DMS53 (cell line): ENCODE measurements at regions not wholly inside any gene's neighbourhood (a gene's known extent, or its start where the extent isn't known, plus 50 kb on each side); places are given as distances from the start of the nearest gene placed in this dataset.
"Not testable (repeated sequence)": the region's sequence is repeated elsewhere in the genome, so short reads cannot be mapped to it uniquely, and the experiment has no call there.

Source experiments
- DNase-seq: peaks from one replicate; lab custom pipeline; 2025; lab: John Stamatoyannopoulos, UW

DNA sequence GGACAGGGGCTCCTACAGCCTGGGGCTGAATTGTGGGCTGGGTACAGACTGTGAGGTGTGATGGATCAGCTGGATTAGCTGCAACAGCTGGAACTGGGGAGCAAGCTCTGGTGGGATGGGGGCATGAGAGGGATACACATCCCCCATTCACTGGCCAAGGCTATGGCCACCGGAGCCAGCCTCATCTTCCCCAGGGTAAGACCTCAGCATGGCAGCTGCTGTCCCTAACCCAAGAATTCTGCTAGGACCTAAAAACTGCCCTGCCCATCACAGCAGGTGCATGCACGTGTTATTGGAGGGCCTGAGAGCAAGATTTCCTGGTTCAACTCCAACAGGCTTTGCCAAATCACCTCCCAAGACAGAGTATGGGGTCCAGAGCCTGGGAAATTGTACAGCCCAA lies 258.6 kb upstream of the AGTR2 start:
- no peak for DNase-seq

DNA sequence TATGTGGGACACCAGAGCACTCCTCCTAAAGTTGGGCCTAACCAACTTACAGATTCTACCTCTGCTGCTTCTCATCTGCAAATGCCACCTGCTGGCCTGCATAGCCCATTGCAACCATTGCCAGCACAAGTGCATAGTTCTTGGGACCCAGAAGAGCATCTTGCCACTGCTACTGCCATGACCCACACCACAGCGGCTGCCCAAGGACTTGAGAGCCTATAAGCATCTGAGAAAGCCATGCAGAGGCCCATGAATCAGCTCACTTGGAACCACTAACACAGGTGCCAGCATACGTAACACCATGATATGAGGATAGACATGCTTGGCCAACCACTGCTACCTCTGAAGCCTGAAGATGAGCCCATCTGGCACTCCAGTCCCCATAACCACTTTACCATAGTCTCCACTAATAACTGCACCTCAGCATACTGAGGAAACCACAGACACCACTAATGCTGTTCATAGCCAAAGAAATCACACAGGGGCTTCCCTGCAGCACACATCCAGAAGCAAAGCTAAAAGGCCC lies 258.1 kb upstream of the AGTR2 start:
- peak; percentile 26 for DNase-seq

DNA sequence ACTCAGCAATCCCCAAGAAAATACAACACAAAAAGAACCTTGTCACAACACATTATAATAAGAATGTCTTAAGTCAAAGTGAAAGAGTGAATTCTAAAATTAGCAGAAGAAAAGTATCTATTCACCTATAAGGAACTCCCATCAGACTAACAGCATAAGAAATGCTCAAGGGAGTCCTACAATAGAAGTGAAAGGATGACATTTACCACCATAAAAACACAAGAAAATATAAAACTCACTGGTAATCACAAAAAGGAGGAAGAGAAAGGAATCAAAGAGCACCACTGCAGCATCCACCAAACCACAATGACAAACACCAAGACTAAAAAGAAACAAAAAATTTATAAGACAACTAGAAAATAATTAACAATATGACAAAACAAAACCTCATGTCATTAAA lies 257.0 kb upstream of the AGTR2 start:
- no peak for DNase-seq

DNA sequence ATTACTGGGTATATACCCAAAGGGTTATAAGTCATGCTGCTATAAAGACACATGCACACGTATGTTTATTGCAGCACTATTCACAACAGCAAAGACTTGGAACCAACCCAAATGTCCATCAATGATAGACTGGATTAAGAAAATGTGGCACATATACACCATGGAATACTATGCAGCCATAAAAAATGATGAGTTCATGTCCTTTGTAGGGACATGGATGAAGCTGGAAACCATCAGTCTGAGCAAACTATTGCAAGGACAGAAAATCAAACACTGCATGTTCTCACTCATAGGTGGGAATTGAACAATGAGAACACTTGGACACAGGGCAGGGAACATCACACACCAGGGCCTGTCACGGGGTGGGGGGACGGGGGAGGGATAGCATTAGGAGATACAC lies 254.9 kb upstream of the AGTR2 start:
- not testable (repeated sequence) for DNase-seq

DNA sequence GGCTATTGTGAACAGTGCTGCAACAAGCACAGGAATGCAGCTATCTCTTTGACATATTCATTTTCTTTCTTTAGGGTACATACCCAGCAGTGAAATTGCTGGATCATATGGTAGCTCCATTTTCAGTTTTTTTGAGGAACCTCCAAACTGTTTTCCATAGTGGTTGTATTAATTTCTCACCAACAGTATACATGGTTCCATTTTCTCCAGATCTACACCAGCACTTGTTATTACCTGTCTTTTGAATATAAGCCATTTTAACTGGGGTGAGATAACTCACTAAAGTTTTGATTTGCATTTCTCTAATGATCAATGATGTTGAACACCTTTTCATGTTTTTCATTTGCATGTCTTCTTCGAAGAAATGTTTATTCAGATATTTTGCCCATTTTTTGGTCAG lies 241.1 kb upstream of the AGTR2 start:
- DNase-seq, result no peak

DNA sequence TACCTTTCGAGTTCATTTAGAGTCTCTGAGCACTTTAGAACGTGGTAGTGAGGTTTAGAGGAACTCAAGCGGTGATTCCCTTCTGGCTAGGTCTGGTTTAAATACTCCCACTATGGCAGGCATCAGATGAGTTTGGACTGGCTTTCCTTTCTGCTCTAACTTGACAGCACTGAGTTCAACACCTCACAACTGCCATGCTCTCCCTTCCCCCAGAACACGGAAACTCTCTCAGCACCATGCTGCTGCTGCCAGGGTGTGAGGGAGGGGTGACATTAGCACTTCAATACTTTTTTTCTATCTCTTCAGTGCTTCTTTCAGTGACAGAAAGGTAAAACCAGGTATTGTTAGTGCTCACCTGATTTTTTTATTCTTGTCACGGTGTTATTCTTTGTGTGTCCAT lies 234.5 kb upstream of the AGTR2 start:
- no peak for DNase-seq

DNA sequence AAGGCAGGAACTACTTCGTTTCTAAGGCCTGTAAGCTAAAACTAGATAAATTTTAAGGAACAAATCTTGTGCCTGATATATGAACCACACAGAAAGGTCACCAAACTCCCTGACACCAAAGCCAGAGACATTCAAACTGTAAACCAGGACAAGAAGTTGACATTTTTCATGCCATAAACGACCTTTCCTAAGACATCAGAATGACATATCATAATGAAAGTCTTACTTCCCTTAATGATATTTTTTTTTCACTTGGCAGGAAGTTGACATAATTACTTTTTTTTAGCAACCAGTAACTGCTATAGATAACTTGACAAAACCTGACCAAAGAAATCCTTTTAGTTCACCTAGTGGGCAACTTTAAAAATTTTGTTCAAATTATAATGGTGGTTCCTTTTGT lies 231.5 kb upstream of the AGTR2 start:
- DNase-seq, result no peak

DNA sequence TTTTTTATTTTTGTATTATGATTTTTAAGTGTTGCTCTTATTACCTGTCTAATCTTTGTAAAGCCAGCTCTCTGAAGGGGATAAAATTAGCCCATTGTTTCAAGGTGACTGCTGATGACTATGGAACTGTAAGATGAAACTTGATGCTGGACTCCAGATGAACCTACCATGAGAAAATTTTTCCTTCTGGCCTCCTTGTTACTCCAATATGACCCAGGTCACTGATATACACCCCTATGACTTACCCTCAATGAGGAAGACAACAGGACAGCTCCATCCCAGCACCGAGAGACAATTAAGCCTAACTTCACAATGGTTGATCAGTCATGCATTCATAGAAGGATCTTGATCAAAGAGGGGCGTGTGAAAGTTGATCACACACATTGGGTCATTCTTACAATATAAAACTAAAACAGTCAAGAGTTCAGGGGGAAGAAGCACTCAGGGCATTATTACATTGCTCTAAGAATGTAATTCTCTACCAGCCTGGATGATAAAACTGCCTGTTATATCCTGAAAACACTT lies 230.8 kb upstream of the AGTR2 start:
- DNase-seq, result no peak

DNA sequence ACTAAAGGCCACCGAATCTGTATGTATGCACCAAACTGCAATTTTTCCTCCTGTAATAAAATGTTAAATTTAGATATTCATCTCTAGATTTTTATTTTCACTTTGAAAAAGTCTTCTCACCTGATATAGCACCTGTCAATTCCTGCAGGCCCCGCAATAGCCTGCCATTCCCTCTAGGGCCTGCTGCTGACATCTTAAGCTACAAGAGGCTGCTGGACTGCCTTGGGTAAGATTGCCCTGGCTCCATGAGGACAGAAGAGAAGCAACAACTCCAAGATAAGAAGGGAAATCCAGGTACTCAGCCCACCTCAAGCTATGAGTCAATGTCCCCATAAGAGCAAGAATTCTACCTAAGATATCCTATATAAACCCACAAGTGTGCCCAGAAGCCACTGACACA lies 230.2 kb upstream of the AGTR2 start:
- DNase-seq, result peak; percentile 64

DNA sequence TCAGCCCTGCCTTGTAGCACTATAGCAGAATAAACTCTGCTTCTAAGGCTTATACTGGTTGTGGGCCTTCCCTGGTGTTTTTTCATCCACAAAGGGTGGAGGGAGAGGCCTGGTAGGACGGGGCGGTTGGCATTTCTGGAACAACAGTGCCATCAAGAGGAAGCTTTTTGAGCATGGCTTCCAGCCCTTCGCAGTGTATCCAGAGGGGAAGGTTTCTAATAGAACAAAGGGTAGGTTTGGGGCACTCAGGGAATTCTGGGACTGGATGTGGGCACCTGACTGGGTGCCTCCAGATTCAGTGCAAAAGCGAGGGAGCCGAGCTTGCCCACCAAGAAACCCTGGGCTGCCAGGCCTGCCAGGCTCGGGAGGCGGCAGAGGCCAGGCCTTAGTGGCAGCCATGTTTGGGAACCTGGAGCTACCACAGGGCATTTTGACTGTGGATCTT lies 229.6 kb upstream of the AGTR2 start:
- DNase-seq, result peak; percentile 93

DNA sequence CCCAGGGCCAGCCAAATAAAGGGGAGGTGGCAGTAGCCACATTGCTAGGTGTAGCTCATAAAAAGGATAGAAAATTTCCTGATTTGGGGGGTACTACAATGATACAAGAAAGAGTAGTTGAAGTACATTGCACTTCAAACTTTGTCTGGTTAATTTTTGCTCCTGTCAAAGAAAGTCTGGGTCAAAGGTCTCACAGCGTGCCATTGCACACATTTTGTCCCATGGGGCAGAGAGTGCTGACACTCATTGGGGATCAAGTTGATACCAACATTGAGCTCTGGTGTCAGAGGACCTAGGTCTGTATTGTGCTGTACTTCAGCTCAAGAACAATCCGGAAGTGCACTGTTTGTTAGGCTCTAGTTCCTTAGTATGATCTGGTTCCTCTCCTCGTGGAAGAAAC lies 229.2 kb upstream of the AGTR2 start:
- DNase-seq, result peak; percentile 5

DNA sequence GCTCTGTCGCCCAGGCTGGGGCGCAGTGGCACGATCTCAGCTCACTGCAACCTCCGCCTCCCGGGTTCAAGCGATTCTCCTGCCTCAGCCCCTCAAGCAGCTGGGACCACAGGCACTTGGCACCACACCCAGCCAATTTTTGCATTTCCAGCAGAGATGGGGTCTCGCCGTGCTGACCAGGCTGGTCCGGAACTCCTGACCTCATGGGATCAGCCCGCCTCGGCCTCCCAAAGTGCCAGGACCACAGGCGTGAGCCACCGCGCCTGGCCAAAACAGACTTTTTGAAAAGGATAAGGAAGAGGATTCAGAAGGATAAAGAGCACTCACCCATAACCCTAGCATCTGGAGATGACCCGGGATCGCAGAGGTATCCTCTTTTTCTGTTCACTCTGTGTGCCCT lies 224.5 kb upstream of the AGTR2 start:
- DNase-seq, result no peak

DNA sequence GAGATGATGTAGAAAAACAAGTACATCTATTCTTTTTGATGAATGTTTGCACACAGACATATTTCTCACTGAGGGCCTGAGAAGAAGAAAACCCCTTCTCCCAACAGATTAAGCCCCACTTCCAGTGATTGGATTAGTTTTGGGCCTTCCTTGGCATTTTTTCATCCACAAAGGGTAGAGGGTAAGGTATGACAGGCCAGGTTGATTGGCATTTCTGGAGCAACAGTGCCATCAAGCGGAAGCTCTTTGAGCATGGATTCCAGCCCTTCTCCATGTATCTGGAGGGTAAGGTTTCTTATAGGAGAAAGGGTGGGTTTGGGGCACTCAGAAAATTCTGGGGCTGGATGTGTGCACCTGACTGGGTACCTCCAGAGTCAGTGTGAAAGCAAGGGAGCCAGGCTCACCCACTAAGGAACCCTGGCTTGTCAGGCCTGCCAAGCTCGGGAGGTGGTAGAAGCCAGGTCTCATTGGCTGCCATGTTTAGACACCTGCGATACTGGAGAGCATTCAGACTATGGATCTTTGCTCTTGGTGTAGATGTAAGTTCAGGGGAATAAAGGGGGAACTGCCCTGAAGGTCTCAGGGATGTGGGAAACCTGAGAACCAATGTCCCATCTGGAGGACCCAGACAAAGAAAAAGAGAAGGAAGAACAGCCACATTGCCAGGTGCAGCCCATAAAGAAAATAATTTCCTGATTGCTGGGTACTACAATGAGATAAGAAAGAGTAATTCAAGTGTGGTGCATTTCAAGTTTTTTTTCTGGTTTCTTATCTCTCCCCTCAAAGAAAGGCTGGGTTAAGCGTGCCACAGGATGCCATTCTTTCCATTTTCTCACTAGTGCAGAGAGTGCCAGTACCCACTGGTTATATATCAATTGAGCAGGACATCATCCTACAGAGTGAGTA lies 222.3 kb upstream of the AGTR2 start:
- DNase-seq, result peak; percentile 74

DNA sequence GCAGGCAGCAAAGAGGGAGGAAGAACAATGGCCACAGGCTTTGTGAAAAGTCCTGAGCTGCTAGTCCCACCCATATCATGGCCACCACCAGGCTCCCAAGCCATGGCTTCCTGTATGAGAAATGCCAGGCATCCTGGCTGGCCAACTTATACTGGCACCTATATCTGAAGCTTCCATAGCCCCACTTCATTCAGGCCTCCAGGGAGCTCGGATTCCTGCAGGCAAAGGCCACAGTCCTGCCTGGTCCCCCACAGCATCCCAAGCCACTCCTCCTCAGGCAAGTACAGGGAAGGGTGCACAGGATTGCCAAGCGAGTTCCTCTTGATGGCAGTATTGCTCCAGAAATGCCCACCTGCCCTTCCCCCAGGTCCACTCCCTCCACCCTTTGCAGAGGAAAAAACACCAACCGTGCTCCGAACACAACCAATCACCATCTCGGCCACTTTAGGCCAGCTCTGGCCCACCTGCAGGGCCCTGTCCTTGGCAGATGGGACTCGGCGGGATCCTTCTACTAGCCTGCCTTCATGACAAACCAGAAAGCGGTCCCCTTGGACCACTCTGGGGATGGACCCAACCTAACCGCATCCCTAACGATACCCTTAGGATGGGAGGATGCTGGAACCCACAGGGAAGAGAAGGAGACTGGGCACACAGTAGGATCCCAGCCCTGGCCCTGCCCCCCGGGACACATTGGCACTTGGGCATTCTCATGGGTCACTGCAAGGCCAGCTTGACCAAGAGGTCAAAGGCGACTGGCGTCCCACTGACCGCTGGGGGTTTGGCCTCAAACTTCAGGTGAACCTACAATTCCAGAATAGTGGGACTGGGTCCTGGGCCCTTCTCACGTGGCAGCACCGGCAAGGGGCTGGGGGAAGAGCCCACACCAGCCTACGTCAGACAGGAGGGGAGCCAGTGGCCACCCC lies 220.4 kb upstream of the AGTR2 start:
- peak; percentile 65 for DNase-seq

DNA sequence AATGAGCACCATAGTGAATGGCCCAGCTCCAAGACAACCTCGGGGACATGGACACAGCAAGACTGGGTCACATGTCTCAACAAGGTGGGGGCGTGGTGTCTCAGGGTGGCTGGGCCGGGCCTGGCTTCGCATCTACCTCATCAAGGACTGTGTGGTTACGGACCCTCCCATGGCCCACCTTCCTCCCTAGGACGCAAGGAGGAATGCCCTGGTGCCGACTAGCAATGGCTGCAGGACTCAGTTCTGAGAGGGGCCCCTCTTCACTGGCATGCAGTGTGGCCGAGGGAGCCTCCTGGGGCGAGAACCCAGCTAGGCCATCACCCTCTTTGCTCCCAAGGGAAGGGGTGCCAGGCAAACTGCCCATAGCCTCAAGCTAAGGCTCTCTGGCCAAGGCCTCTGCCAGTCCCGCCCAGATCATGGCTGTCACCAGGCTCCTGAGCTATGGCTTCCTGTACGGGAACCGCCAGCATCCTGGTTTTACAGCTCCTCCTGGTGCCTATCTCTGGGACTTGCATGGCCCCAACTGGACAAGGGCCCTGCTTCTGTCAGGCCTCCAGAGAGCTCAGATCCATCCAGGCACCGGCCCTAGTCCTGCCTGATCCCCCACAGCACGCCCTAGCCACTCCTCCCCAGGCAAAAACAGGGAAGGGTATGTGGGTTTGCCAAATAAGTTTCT lies 218.0 kb upstream of the AGTR2 start:
- peak; percentile 38 for DNase-seq

DNA sequence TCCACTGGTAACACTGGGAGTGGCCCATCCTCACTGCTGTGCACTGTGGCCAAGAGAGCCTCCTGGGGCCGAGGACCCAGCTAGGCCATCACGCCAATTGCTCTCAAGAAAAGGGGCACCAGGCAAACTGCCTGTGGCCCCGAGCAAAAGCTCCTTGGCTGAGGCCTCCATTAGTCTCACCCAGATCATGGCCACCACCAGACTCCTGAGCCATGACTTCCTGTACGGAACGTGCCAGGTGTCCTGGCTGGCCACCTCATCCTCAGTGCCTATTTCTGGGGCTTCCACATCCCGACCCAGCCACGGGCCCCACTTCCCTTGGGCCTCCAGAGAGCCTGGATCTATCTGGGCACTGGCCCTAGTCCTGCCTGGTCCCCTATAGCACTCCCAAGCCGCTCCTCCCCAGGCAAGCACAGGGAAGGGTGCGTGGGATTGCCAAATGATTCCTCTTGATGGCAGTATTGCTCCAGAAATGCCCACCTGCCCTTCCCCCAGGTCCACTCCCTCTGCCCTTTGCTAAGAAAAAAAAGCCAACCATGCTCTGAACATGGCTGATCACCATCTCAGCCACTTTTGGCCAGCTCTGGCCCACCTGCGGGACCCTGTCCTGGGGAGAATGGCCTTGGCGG lies 212.6 kb upstream of the AGTR2 start:
- DNase-seq, result peak; percentile 73

DNA sequence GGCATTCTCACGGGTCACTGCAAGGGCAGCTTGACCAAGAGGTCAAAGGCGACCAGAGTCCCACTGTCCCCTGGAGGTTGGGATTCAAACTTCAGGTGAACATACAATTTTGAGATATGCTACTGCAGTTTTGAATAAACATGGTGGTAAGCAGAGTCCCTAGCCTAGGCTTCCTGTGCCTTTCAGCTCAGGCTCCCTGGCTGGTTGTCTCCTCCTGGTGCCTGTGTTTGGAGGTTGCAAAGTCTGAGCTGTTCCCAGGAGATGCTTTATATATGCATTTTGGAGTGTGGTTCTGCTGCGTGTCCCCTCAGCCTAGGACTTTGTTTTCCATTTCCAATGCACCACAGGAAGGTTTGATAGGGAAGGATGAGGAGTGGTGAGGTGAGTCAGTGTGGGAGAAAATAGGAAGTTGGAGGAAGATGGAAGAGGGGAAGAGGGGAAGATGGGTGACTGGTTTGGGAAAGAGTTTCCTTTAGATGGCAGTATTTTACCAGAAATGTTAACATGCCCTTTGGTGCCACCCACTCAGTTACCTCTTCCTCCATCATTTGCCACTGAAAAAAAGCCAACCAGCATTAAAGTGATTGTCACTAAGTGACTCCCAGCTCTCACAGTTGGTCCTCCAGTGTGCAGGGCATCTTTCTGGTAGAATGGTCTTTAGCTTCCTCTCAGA lies 211.7 kb upstream of the AGTR2 start:
- DNase-seq, result peak; percentile 69

DNA sequence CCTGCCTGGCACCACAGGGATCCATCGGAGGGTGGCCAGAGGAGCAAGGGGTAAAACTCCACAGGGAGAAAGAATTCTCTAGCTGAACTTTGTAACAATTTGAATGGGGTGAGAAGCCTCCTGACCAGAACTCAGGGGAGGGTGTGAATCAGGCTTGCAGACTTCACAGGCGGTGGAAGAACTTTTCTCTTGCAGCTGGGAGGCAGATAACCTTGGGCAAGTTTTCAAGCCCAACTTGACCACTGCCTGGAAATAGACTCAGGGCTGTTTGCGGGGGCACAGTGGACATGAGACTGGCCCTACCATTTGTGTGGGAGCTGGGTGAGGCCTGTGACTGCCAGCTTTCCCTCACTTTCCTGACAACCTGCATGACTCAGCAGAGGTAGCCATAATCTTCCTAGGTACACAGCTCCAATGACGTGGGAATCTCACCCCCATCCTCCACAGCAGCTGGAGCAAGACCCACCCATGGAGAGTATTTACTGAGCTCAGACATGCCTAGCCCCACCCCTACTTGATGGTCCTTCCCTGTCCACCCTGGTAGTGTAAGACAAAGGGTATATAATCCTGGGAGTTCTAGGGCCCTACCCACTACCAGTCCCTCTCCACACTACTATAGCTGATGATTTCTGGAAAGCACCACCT lies 210.0 kb upstream of the AGTR2 start:
- DNase-seq, result peak; percentile 51

DNA sequence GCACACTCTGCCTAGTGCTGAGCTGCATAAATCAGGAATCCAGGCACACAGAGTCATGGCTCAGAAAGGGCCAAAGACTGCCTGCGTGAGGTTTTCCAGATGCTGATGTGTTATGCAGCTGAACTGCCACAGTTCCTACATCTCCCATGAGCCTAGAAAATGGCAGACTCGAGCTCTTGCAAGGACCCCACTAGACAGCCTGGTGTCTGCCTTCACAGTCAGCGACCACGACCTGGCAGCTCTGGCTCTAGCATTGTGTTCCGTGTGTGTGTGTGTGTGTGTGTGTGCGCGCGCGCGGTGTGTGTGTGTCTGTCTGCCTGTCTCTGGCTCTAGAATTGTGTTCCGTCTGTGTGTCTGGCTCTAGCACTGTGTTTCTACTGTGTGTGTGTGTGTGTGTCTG lies 203.6 kb upstream of the AGTR2 start:
- DNase-seq, result no peak
